Astrocyte (in vitro differentiated cells and primary cell): ENCODE measurements at regions not wholly inside any gene's neighbourhood (a gene's known extent, or its start where the extent isn't known, plus 50 kb on each side); places are given as distances from the start of the nearest gene placed in this dataset.

ENCODE experiments used
- DNase-seq: peaks from one replicate; pipeline ENCODE4 v3.0.0-alpha.2; 2010; ENCODE audit warnings: low read depth
- FAIRE-seq: peaks from 2 replicates; lab custom pipeline; 2011; peaks lifted over from hg19 to GRCh38; lab: Jason Lieb, UNC
- H2AFZ ChIP-seq: 2 replicates; pipeline ENCODE4 v1.6.0; 2012; ENCODE audit warnings: low read depth, low read length, inconsistent platforms
- H3K27ac ChIP-seq: 2 replicates; pipeline ENCODE4 v1.5.1; 2011; ENCODE audit warnings: low read depth, low read length, inconsistent platforms
- H3K27me3 ChIP-seq: 2 replicates; pipeline ENCODE4 v1.6.0; 2011; ENCODE audit warnings: low read length, inconsistent platforms; ENCODE audit not compliant: insufficient read depth
- H3K36me3 ChIP-seq: 2 replicates; pipeline ENCODE4 v1.5.1; 2011; ENCODE audit warnings: low read length, inconsistent platforms; ENCODE audit not compliant: insufficient read depth
- H3K4me1 ChIP-seq: 2 replicates; pipeline ENCODE4 v1.5.1; 2011; ENCODE audit warnings: low read length, inconsistent platforms; ENCODE audit not compliant: insufficient read depth
- H3K4me2 ChIP-seq: 2 replicates; pipeline ENCODE4 v1.6.0; 2012; ENCODE audit warnings: low read length, inconsistent platforms
- H3K4me3 ChIP-seq: 2 replicates; pipeline ENCODE4 v1.5.1; 2011; ENCODE audit warnings: low read depth, mild to moderate bottlenecking, low read length, inconsistent platforms; ENCODE audit not compliant: insufficient read depth
- H3K79me2 ChIP-seq: 2 replicates; pipeline ENCODE4 v1.6.0; 2012; ENCODE audit warnings: mild to moderate bottlenecking, low read length, inconsistent platforms; ENCODE audit not compliant: insufficient read depth
- H3K9ac ChIP-seq: 2 replicates; pipeline ENCODE4 v1.6.0; 2012; ENCODE audit warnings: mild to moderate bottlenecking, low read length, inconsistent platforms
- H3K9me3 ChIP-seq: 2 replicates; pipeline ENCODE4 v1.5.1; 2012; ENCODE audit warnings: low read depth, mild to moderate bottlenecking, low read length, inconsistent platforms; ENCODE audit not compliant: insufficient read depth
- H4K20me1 ChIP-seq: 2 replicates; pipeline ENCODE4 v1.6.0; 2012; ENCODE audit warnings: low read length, inconsistent platforms; ENCODE audit not compliant: insufficient read depth
- H3K27ac Mint-ChIP-seq: one replicate; pipeline ENCODE4 v1.8.0; 2021; ENCODE audit warnings: mild to moderate bottlenecking, mixed read lengths; ENCODE audit not compliant: unreplicated experiment
- H3K27me3 Mint-ChIP-seq: one replicate; pipeline ENCODE4 v1.8.0; 2021; ENCODE audit warnings: low read depth, mixed read lengths; ENCODE audit not compliant: unreplicated experiment
- H3K36me3 Mint-ChIP-seq: one replicate; pipeline ENCODE4 v1.8.0; 2021; ENCODE audit warnings: low read depth, mixed read lengths; ENCODE audit not compliant: unreplicated experiment
- H3K4me1 Mint-ChIP-seq: one replicate; pipeline ENCODE4 v1.8.0; 2021; ENCODE audit warnings: low read depth, mixed read lengths; ENCODE audit not compliant: unreplicated experiment
- H3K4me3 Mint-ChIP-seq: one replicate; pipeline ENCODE4 v1.8.0; 2021; ENCODE audit warnings: mild to moderate bottlenecking, moderate library complexity, mixed read lengths; ENCODE audit not compliant: unreplicated experiment
- H3K9me3 Mint-ChIP-seq: one replicate; pipeline ENCODE4 v1.8.0; 2021; ENCODE audit warnings: mild to moderate bottlenecking, mixed read lengths; ENCODE audit not compliant: unreplicated experiment
- CTCF ChIP-seq: IDR thresholded peaks from 2 replicates; pipeline ENCODE4 v1.5.1; 2011; ENCODE audit warnings: low read depth, mild to moderate bottlenecking, inconsistent platforms, low read length, moderate library complexity; ENCODE audit not compliant: insufficient read depth
- EZH2 ChIP-seq: IDR thresholded peaks from 2 replicates; pipeline ENCODE4 v1.6.1; 2012; ENCODE audit warnings: mild to moderate bottlenecking, low read length, inconsistent platforms; ENCODE audit not compliant: insufficient read depth

GRCh38 chrX:43016021-43016420 is 238.1 kb upstream of the PPP1R2C start:
- Histone ChIP-seq H3K4me1 (no peaks in the 10 kb centered on the region), H3K9ac (no peak overlapping the region), H3K36me3 (no peaks in the 10 kb centered on the region), H3K27me3 (no peaks in the 10 kb centered on the region), H2AFZ (no peak overlapping the region), H4K20me1 (no peaks in the 10 kb centered on the region), H3K27ac (no peak overlapping the region), H3K79me2 (no peaks in the 10 kb centered on the region), H3K4me3 (no peak overlapping the region), H3K4me2 (no peak overlapping the region), H3K9me3 (no peaks in the 10 kb centered on the region)
- Mint-ChIP-seq H3K27ac (no peak overlapping the region), H3K4me3 (no peak overlapping the region), H3K36me3 (no peaks in the 10 kb centered on the region), H3K9me3 (peaks cover 2% of the 10 kb centered on the region), H3K4me1 (no peaks in the 10 kb centered on the region), H3K27me3 (no peaks in the 10 kb centered on the region)
- DNase-seq (no peak), FAIRE-seq (no peak)
- TF ChIP-seq EZH2 (no peak), CTCF (no peak)

GRCh38 chrX:43018031-43018430 is 240.1 kb upstream of the PPP1R2C start:
- Histone ChIP-seq H3K27ac (no peak overlapping the region), H3K27me3 (no peaks in the 10 kb centered on the region), H3K4me1 (no peaks in the 10 kb centered on the region), H3K4me2 (no peak overlapping the region), H4K20me1 (no peaks in the 10 kb centered on the region), H3K36me3 (no peaks in the 10 kb centered on the region), H3K79me2 (no peaks in the 10 kb centered on the region), H3K4me3 (no peak overlapping the region), H3K9ac (no peak overlapping the region), H3K9me3 (no peaks in the 10 kb centered on the region), H2AFZ (no peak overlapping the region)
- FAIRE-seq (no peak), DNase-seq (no peak)
- Mint-ChIP-seq H3K4me3 (no peak overlapping the region), H3K36me3 (no peaks in the 10 kb centered on the region), H3K4me1 (no peaks in the 10 kb centered on the region), H3K27me3 (no peaks in the 10 kb centered on the region), H3K27ac (no peak overlapping the region), H3K9me3 (peaks cover 2% of the 10 kb centered on the region)
- no peak for TF ChIP-seq CTCF
- TF ChIP-seq EZH2 = no peak

GRCh38 chrX:43019021-43019420 is 241.1 kb upstream of the PPP1R2C start:
- no peaks in the 10 kb centered on the region for H4K20me1 ChIP-seq
- no peaks in the 10 kb centered on the region for H3K36me3 ChIP-seq
- Mint-ChIP-seq H3K36me3 (no peaks in the 10 kb centered on the region), H3K4me1 (no peaks in the 10 kb centered on the region), H3K27me3 (no peaks in the 10 kb centered on the region), H3K9me3 (peaks cover 2% of the 10 kb centered on the region), H3K27ac (no peak overlapping the region), H3K4me3 (no peak overlapping the region)
- H3K27ac ChIP-seq = no peak overlapping the region
- H2AFZ ChIP-seq = no peak overlapping the region
- no peaks in the 10 kb centered on the region for H3K27me3 ChIP-seq
- H3K4me1 ChIP-seq = no peaks in the 10 kb centered on the region
- no peak overlapping the region for H3K4me3 ChIP-seq
- no peak overlapping the region for H3K4me2 ChIP-seq
- no peak for TF ChIP-seq CTCF
- no peak for TF ChIP-seq EZH2
- FAIRE-seq (no peak), DNase-seq (no peak)
- no peaks in the 10 kb centered on the region for H3K79me2 ChIP-seq
- H3K9me3 ChIP-seq = no peaks in the 10 kb centered on the region
- no peak overlapping the region for H3K9ac ChIP-seq
